Activated T-cell treated with anti-CD3 and anti-CD28 coated beads, Interleukin-2, amount 50 U/mL, for 4 hours (primary cell): ENCODE measurements at regions not wholly inside any gene's neighbourhood (a gene's known extent, or its start where the extent isn't known, plus 50 kb on each side); places are given as distances from the start of the nearest gene placed in this dataset.
A peak's percentile ranks its signal among the peaks of the same experiment; 100 is the strongest.

Source experiments
- ATAC-seq, 2 donors: fragments of 200-7000 bp; cut with Tn5 transposase; one replicate each; pipeline ENCODE4 v1.10.0; 2021
- DNase-seq: peaks from one replicate; pipeline ENCODE4 v3.0.0-alpha.2; 2020
- H3K27me3 Mint-ChIP-seq: one replicate; pipeline ENCODE4 v1.8.0; 2021; ENCODE audit warnings: low read depth, mixed read lengths
- H3K36me3 Mint-ChIP-seq: one replicate; pipeline ENCODE4 v1.8.0; 2022; ENCODE audit warnings: mixed read lengths; ENCODE audit not compliant: insufficient read depth
- H3K4me1 Mint-ChIP-seq: one replicate; pipeline ENCODE4 v1.8.0; 2021; ENCODE audit warnings: low read depth, mixed read lengths
- H3K4me3 Mint-ChIP-seq: one replicate; pipeline ENCODE4 v1.8.0; 2021; ENCODE audit warnings: mild to moderate bottlenecking, moderate library complexity, mixed read lengths
- H3K9me3 Mint-ChIP-seq: one replicate; pipeline ENCODE4 v1.8.0; 2021; ENCODE audit warnings: mixed read lengths

DNA sequence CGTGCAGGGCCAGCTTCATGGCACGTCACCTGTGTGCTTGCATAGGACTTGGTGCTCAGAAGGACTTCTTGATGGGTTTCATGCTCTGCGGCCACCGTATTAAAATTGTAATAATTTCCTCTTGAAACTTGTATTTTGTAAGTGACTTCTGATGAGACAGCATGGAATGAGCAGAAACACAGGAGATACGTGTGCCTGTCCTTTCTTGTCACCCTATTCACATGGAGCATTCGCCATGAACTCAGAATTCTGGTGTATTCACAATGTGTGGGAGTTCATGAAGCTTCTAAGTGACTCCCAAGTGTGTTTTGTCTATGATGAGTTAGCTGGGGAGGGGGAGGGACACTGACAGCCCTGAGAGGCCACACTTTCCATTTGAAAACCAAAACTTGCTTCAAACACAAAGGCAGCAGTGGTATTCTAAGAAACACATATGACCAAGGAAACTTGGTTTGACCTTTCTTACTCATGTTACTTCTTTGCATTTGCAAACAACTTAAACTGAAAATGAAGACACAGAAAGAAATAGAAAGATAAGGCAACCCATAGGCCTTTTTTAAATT, 92.1 kb upstream of the NEDD9 start:
- H3K9me3 Mint-ChIP-seq = no peaks in the 10 kb centered on the region
- H3K27me3 Mint-ChIP-seq = no peaks in the 10 kb centered on the region
- peak overlapping the region; percentile 48 for H3K4me3 Mint-ChIP-seq
- H3K36me3 Mint-ChIP-seq = peaks cover 50% of the 10 kb centered on the region
- H3K4me1 Mint-ChIP-seq = peaks cover 47% of the 10 kb centered on the region
- ATAC-seq = peak; percentile 96
- DNase-seq = peak; percentile 33

DNA sequence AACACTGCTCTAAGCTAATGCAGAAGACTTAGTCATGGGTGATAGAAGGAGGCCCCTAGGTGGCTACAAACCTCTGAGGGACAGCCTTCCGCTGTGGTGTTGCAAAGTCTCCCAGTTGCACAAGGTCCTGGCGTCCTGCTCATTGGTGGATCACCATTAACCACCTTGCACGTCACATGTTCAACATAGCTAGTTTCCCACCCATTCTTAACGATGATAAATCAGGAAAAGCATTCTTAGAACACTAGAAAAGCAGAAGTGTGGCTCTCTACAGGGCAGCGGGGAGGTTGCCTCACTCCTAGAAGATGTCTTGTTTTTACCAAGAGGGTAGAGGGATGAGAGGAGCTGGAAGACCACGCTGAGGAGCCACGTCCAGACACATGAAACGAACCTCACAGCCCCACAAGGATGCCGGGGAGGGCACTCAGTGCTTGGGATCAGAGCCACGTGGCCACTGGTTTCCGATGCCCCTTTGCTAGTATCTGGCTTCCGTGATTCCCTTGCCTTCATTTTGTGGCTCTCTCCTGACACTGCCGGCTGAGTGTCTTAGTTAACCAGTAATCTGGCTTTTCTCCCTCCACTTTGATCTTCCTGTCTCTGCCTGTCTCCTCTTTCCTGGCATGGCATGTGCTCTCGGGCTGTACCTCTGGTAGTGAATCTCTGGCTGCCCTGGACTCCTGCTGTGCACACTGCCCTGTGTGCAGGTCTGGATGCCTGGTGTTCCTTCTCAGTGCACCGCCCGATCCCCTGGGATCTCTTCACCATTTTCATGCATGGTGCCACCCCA, 91.4 kb upstream of the NEDD9 start:
- DNase-seq (no peak), ATAC-seq (no peak)
- Mint-ChIP-seq H3K36me3 (peaks cover 52% of the 10 kb centered on the region), H3K27me3 (no peaks in the 10 kb centered on the region), H3K4me1 (peaks cover 51% of the 10 kb centered on the region), H3K4me3 (no peak overlapping the region), H3K9me3 (no peaks in the 10 kb centered on the region)

- ATAC-seq = no peak
- no peaks in the 10 kb centered on the region for H3K27me3 Mint-ChIP-seq
- DNase-seq = no peak
- no peak overlapping the region for H3K4me3 Mint-ChIP-seq
- H3K36me3 Mint-ChIP-seq = peaks cover 50% of the 10 kb centered on the region
- H3K9me3 Mint-ChIP-seq = no peaks in the 10 kb centered on the region
- H3K4me1 Mint-ChIP-seq = peaks cover 63% of the 10 kb centered on the region
Observed at GRCh38 chr6:11322252-11322885, 89.9 kb upstream of the NEDD9 start.

DNA sequence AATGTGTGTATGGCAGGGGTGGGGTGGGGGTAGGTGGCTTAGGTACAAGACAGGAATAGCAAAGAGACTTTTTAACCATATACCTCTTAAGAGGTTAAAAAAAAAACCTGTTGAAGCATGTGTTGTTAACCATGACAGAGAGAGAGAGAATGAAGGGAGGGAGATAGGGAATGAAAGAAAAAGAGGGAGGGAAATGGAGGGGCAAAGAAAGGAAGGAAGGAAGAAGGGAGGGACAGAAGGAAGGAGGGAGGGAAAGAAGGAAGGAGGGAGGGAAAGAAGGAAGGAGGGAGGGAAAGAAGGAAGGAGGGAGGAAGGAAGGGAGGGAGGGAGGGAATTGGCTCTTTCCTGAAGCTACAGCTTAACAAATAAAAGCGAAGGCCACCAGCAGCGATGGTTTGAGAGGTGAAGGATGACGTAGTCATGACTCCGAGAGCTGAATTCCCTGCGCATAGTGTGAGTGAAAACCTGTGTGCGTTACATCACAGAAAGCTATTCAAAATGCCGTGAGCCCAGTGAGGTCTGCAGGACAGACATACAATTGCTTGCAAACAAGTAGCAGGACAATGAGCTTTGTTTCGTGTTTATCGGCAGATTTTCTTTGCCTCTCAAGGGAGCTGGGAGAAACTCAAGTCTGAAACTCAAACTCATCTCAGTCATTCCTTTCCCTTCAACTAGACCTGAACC, 88.6 kb upstream of the NEDD9 start:
- H3K4me3 Mint-ChIP-seq = no peak overlapping the region
- H3K36me3 Mint-ChIP-seq = peaks cover 51% of the 10 kb centered on the region
- H3K4me1 Mint-ChIP-seq = peaks cover 69% of the 10 kb centered on the region
- no peak for ATAC-seq
- H3K9me3 Mint-ChIP-seq = no peaks in the 10 kb centered on the region
- no peaks in the 10 kb centered on the region for H3K27me3 Mint-ChIP-seq
- DNase-seq = no peak

DNA sequence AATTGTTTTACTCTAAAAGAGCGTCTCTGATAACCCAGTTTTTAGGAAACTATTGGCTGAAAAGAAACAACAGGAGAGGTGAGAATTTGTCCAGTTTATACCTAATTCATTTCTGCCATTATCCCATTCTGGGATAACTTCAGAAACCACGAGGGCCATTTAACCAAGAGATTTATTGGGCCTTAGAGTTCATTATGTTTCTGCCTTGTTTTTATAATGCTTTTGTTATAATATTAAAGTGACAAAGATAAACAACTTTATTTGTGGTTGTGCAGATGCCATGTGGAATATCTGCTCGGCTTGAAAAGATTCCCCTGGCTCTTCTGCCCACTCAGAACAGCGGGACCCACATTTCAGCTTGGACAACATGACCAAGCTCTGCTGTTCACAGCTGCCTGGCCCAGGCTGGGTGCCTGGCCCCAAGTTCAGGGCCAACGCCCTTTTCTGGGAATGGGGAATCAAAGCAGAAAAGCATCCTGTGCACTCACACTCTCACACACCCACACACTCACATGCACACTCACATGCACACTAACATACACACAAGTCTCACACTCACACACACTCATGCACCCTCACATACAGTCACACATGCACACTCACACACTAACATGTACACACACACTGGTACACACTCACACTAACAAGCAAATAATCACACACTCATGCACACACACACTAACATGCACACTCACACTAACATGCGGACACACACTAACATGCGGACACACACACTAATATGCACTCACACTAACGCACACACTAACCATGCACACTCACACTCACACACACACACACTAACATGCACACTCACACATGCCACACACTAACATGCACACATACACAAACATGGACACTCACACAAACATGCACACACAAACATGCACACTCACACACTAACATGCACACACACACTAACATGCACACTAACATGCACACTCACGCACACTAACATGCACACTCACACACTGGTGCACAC, 86.7 kb upstream of the NEDD9 start:
- no peaks in the 10 kb centered on the region for H3K9me3 Mint-ChIP-seq
- peaks cover 54% of the 10 kb centered on the region for H3K36me3 Mint-ChIP-seq
- peaks cover 54% of the 10 kb centered on the region for H3K4me1 Mint-ChIP-seq
- H3K27me3 Mint-ChIP-seq = no peaks in the 10 kb centered on the region
- DNase-seq (no peak), ATAC-seq (no peak)
- no peak overlapping the region for H3K4me3 Mint-ChIP-seq

DNA sequence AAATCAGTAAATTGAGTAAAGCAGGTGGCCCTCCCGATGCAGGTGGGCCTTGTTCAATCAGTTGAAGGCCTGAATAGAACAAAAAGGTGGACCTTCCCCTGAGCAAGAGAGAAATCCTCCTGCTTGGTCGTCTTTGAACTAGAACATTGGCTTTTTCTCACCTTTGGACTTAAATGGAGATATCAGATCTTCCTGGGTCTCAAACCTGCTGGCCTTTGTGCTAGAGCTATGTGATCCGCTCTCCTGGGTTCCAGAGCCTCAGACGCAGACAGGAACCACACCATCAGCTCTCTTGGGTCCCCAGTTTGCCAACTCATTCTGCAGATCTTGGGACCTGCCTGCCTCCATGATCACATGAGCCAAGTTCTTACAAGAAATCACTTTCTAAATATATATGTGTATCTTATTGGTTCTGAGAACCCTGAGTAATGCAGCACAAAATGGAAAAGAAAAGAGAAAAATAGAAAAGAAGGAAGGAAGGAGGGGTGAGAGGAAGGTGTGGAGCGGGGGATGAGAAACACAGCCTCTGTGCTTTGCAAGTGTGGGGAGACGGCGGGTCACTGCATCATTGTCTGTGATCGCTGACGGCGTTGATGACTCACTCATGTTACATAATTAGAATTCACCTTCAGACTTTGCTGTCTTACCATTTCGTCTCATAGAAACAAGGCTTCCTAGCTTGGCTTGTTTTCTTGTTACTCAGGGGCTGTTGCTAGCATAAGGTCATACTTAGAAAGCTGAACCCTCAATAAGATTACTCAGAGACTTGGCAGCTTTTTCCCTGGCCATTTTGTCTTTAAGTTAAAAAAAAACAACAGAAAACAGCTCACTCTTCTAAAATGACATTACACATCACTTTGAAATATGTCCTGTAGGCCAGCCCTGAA, 85.7 kb upstream of the NEDD9 start:
- DNase-seq (peak; percentile 74), ATAC-seq (peak; percentile 92 to 95)
- H3K36me3 Mint-ChIP-seq = peaks cover 58% of the 10 kb centered on the region
- H3K4me3 Mint-ChIP-seq = no peak overlapping the region
- H3K27me3 Mint-ChIP-seq = no peaks in the 10 kb centered on the region
- H3K4me1 Mint-ChIP-seq = peaks cover 49% of the 10 kb centered on the region
- peaks cover under 1% of the 10 kb centered on the region for H3K9me3 Mint-ChIP-seq

DNA sequence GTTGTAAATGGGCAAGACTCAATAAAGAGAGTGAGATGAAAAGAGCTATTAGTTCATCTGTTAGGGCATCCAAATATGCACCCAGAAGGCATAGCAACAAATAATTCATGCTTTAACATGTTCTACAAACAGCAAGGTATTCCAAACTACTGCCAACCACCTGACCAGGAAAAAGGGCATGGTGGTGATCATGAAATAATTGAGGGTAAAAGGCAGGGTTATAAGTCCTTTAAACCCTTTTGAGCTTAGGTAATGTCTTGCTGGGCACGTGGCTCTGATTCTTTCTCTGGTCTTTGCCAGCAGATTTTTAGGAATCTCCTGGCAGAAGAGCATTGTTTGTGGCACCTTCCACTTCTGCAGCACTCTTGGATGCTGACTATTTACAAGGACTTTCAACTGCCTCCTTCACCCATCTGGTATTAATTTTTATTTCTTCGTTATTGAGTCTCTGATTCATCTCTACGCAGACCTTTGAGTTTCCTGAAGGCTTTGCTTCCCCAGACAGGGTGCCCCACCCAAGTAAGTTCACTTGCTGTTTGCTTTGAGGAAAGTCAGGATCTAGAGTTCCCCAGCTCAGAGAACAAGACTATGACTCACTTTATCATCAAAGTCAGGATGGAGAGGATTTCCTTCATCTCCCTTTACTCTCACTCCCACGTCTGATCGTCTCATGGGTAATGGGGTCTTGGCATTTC, 83.4 kb upstream of the NEDD9 start:
- H3K4me1 Mint-ChIP-seq = peaks cover 54% of the 10 kb centered on the region
- no peak for DNase-seq
- peaks cover 4% of the 10 kb centered on the region for H3K9me3 Mint-ChIP-seq
- ATAC-seq = no peak
- peaks cover 69% of the 10 kb centered on the region for H3K36me3 Mint-ChIP-seq
- H3K4me3 Mint-ChIP-seq = no peak overlapping the region
- no peaks in the 10 kb centered on the region for H3K27me3 Mint-ChIP-seq

GRCh38 chr6:11313207-11313606, 80.7 kb upstream of the NEDD9 start:
- Mint-ChIP-seq H3K4me1 (peaks cover 33% of the 10 kb centered on the region), H3K4me3 (no peak overlapping the region), H3K36me3 (peaks cover 64% of the 10 kb centered on the region), H3K27me3 (no peaks in the 10 kb centered on the region), H3K9me3 (peaks cover 4% of the 10 kb centered on the region)
- ATAC-seq = no peak
- no peak for DNase-seq

DNA sequence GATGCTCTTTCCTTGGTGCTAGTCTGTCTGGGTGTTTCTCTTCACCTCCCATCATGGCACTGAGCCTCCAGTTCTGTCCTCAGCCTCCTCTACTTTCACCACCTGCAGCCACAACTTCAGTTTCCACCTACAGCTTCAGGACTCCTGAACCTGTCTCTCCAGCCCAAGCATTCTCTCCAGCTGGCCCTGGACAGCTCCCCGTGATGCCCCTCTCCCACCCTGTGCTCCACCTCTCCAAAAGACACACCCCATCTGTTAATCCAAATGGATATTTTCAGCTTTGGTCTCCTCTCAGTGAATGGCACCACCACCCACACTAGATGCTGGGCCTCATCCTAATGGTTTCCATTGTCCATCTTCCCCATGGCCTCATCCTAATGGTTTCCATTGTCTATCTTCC, 79.5 kb upstream of the NEDD9 start:
- peaks cover 24% of the 10 kb centered on the region for H3K4me1 Mint-ChIP-seq
- peaks cover 4% of the 10 kb centered on the region for H3K9me3 Mint-ChIP-seq
- DNase-seq (no peak), ATAC-seq (no peak)
- H3K4me3 Mint-ChIP-seq = no peak overlapping the region
- no peaks in the 10 kb centered on the region for H3K27me3 Mint-ChIP-seq
- H3K36me3 Mint-ChIP-seq = peaks cover 59% of the 10 kb centered on the region

- H3K27me3 Mint-ChIP-seq = no peaks in the 10 kb centered on the region
- peaks cover 4% of the 10 kb centered on the region for H3K9me3 Mint-ChIP-seq
- H3K4me3 Mint-ChIP-seq = no peak overlapping the region
- peaks cover 13% of the 10 kb centered on the region for H3K4me1 Mint-ChIP-seq
- DNase-seq (no peak), ATAC-seq (no peak)
- peaks cover 63% of the 10 kb centered on the region for H3K36me3 Mint-ChIP-seq
Observed at GRCh38 chr6:11309947-11310665, 77.6 kb upstream of the NEDD9 start.

DNA sequence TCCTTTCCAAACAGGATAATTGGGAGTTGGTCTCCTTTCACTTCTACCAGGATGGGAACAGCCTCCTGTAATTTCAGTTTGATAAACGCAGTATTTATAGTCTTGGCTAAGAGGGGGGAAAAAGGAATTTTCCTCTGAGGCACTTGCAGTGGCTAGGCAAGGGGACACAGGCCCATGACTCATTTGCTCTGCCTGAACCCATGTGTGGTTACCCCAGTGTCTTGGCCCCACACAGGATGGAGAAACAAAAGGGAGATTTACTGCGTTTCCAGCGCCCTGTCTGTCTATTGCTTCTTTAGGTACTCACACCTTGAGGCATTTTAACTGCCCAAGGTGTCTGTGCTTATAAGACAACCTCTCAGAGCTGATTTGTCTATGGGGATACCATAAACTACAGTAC, 74.8 kb upstream of the NEDD9 start:
- H3K4me1 Mint-ChIP-seq = peaks cover 20% of the 10 kb centered on the region
- no peaks in the 10 kb centered on the region for H3K27me3 Mint-ChIP-seq
- no peak overlapping the region for H3K4me3 Mint-ChIP-seq
- no peak for ATAC-seq
- H3K9me3 Mint-ChIP-seq = no peaks in the 10 kb centered on the region
- peaks cover 74% of the 10 kb centered on the region for H3K36me3 Mint-ChIP-seq
- no peak for DNase-seq

DNA sequence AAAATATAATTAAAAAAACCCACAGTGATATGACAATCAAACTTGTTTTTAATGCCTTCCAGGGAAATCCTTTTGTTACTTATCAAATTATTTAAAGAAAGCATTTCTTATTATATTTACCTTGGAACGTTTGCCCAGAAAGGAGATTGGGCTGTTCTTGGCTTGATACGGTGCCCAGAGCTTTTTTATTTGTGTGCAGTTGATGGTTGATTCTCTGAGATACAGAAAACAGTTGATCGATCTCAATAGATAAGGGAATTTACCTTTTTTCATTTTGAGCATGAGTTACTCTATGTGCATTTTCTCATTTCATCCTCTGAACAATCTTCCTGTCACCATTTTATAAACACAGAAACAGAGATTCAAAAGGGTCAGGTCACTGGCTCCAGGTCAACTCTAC, 72.5 kb upstream of the NEDD9 start:
- no peak overlapping the region for H3K4me3 Mint-ChIP-seq
- H3K36me3 Mint-ChIP-seq = peaks cover 72% of the 10 kb centered on the region
- H3K27me3 Mint-ChIP-seq = no peaks in the 10 kb centered on the region
- H3K9me3 Mint-ChIP-seq = peaks cover 8% of the 10 kb centered on the region
- ATAC-seq (no peak), DNase-seq (no peak)
- H3K4me1 Mint-ChIP-seq = peaks cover 27% of the 10 kb centered on the region
